Fibroblast of peridontal ligament (primary cell): ENCODE measurements at regions not wholly inside any gene's neighbourhood (a gene's known extent, or its start where the extent isn't known, plus 50 kb on each side); places are given as distances from the start of the nearest gene placed in this dataset.
"Not testable (repeated sequence)": the region's sequence is repeated elsewhere in the genome, so short reads cannot be mapped to it uniquely, and the experiment has no call there.

Source experiments
- DNase-seq: peaks from one replicate; pipeline ENCODE4 v3.0.0-alpha.2; 2010; ENCODE audit errors: extremely low read depth

GRCh38 chr3:193902607-193903511, 233.1 kb upstream of the HES1 start:
- DNase-seq = no peak

- no peak for DNase-seq
Measured at GRCh38 chr3:193903512-193903817, 232.5 kb upstream of the HES1 start.

DNA sequence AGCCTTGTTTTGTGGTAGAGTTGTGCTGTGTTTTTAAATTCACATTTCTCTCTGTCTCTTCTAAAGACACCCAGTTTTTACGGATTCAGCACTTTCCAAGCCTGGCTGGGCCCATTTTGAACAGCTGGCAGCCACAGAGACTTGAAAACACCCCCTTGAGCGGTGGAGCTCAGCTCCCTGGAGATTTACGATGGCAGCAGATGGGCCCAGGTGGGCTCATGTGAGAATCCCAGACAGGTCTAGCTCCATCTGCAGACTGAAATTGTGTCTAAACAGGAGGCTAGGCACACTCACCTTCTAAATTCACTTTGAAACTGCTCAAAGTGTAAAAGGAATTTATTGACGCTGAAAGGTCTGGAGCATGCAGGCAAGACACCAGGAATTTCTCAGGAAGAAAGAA, 232.0 kb upstream of the HES1 start:
- DNase-seq = no peak

DNA sequence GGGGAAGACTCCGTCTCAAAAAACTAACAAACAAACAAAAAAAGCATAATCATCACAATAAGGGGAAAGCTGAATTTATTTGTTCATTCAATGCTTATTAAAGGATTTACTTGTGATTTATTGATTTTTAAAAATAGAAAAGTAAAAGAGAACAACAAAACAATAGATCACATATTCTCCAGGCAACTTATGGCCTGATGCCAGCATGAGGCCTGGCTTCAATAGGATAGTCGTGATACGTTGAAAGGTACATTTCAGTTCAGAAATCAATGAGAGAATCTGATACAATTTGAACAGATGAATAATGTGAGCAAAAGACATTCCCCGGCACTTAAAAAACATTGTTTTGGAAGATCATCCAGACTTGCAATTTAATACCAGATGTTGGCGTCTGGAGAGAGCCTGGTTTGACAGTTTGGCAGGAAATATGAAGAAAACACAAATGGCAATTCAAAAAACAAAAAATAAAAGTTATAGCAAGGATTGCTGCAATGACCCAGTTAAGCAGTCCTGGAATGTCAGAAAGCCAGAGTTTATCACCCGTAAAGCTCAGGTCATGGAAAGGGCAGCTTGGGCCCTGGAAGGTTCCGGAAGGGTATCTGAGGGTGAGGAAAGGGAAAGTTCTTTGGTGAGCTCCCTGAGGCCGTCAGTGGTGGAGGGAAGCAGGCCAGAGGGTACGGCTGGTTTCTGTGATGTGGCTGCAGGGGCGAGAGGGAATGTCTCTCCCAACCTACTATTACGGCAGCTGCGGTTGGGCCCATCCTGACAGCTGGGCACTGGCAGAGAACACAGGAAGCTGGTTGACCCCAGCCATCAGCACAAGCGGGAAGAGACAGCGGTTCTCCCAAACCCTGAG, 230.2 kb upstream of the HES1 start:
- DNase-seq = peak; percentile 24

- DNase-seq = no peak
Measured at GRCh38 chr3:193906849-193907410, 229.0 kb upstream of the HES1 start.

DNA sequence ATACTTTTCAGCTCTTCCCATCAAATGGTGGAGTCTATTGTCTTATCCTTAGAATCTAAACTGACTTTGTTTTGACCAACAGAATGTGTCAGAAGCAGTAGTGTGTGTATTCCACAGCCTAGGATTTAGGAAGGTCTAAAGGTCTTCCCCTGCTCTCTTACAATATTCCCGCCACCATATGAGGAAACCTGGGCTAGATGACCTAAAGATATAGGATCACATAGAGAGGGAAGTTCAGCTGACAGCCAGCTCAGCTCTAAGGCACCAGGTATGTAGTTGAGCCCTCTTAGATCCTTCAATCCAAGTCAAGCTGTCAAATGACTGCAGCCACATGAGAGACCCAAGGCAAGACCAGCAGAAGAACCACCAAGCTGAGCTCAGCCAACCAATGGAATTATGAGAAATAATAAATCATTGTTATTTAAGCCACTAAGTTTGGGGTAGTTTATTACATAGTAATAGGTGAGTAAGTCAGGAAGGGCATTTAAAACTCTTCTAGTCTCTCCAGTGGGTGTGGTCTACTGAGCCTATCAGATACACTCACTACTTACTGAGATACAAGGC, 227.7 kb upstream of the HES1 start:
- no peak for DNase-seq

DNA sequence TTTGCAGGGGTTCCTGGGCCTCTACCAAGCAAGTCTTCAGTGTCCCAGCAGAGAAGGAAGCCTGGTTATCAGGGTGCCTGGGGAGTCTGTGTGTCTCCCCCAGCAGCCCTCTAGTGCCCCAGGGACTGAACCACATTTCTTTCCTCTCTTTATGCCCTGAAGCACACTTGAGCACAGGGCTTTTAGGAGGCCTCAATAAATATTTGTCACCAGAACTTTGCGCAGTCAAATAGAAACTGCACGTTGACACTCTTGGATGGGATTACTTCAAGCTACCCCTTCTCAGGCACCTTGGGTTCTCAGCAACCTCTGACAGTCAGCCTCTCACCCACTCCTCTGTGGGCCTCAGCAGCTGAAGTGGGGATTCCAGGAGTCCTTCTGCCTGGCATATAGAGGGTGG, 226.6 kb upstream of the HES1 start:
- DNase-seq = no peak

GRCh38 chr3:193910310-193910709, 225.6 kb upstream of the HES1 start:
- no peak for DNase-seq

GRCh38 chr3:193910886-193911738, 224.8 kb upstream of the HES1 start:
- no peak for DNase-seq

- no peak for DNase-seq
Measured at GRCh38 chr3:193911784-193912340, 224.1 kb upstream of the HES1 start.

DNA sequence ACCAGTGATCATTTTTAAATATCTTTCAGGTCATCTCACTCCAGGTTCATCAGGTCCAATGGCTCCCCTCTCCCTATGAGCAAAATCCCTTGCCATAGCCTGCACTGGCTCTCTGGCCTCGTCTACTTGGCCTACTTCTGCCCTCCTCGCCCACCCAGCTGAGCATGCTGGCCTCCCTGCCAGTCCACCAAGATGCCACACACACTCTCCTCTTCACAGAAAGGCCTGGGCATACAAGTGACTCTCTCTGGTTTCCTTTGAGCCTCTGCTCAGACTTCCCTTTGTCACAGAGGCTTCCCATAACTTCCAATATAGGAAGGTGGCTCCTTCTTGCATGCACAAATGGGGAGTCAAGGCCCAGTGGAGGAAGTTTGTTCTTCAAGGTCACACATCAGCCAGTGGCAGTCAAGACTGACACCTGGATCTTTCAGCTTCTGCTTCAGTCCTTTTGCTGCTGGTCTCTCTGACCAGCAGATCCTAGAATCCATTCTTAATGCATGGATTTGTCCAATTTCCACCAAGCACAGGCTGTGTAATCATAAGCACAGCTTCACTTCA, 223.2 kb upstream of the HES1 start:
- no peak for DNase-seq

DNA sequence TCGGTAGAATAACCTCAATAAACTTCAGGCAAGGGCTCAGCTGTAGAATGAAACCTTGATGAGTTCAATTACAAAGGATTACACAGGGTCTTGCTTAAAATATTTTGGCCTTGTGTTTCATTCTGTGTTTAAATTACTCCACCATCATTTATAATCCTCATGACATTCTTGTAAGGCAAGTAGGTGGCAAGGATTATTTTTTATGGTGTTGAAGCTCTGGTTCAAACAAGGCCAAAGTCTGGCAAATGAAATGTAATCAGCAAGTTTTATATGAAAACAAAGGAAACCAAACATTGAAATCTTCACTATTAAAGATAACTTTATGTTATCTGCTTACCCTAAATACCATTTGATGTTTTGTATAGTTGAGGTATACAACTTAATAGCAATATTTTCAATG, 221.3 kb upstream of the HES1 start:
- no peak for DNase-seq

DNA sequence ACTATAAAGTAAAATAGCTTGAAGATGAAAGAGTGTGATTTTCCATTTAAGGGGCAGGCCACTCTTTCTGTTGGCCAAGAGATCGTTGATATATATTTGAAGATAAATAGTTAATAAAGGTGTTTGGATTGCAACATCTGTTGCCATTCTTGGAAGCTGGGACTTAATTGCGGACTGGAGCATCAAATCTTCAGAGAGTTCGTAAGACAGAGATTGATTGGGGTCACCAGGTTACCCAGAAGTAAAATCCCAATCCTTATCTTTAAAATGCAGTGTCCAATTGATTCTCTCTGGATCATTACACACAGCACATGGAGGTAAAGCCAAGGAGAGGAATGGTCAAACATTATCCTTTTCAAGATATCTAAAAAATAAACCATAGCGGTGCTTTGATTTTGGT, 220.8 kb upstream of the HES1 start:
- DNase-seq = no peak

DNA sequence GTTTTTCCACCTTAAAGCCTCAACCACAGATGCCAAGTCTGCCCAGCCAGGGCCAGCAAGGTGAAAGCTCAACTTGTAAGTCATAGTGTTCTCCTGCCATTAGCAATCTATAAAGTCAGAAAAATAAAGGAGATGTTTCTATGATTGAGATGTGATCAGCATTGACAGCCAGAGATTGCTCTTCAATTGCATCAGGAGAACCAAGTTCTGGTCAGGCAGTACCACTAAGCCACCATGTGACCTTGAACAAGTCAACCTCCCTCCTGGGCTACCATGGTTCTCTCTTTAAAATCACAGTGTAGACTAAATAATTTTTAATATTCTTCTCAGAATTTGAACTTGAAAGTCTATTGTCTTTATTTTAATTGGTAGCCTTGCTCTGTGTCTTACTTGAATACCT, 220.3 kb upstream of the HES1 start:
- no peak for DNase-seq

DNA sequence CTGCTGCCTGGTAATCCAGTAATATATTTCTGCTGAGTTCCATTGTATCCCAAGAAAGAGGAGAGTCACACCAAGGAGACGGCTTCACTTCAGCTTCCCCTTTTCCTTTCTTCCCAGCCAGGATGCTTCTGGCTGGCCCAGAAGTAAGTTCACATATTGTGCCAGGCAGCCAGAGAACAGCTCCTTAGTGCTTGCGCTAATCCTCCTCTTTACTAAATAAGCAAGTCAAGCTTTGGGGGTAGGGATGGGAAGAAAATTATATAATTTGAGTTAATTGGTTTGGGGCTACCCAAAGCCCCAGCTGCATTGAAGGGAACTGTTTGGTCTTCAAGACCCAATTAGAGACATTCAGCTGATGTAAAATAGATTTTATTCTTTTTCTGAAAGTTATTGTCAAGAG, 218.8 kb upstream of the HES1 start:
- no peak for DNase-seq

DNA sequence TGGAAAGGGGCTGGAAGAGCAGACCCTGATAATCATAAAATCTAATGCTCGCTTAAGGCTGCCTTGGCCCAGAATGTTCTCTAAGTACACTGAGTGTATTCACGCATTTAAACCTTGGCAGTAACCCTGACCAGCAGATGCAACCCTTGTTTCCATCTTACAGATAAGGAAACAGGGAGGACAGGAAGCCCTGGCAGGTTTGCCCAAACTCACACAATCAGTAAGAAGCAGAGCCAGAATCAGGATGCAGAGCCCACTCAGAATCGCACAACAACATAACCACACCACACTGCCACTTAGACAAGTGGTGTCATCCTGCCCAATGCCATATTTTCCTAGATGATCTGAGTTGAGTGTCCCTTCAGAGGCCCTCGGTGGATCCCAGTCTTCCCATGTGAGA, 214.5 kb upstream of the HES1 start:
- DNase-seq = no peak

DNA sequence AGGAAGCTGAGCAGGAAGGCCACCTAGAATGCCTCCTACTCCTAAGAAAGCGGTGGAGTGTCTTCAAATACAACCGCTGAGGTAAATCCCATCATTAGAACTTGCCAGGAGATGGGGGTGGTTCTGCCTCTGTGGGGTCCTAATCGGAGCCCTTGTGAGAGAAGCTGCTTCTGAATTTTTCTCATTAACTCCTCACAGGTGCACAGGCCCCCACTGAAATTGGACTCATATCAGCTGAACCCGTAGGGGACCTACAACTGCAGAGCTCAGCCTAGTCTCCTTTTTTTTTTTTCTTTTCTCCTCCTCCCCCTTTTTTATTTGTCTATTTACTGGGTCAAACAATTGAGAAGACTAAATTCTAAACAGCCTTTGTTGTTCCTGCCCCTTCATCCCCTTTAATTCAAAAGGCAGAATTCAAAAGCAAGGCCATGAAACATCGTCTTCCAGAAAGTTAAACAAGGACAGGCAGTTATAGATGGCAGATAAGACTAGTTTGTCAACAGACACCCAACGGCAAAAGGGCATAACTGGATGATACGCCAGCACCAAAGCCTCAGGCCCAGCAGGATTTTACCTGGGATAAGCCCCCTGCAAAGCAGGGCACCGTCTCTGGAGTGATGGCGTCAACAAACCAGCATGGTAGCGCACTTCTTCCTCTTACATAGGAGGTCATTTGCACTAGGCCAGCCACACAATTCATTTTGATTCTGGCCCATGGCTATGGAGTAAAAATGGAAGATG, 213.7 kb upstream of the HES1 start:
- no peak for DNase-seq

DNA sequence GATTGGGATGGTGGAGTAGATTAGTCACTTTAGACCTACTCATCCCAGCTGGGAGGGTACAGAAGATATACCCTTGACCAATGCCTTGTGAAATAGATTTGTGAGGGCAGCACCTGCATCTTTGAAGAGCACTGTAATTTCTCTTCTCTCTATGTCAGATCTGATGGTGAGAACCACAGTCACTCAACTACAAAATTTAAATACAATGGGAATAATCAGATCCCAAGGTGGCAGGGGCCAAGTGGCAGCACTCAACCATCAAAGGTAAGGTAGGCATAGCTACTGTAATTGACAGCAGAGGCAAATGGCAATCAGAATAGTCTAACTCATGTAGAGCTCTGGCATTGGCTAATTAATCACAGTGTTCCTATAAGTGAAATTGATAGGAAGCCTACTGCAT, 212.0 kb upstream of the HES1 start:
- DNase-seq = not testable (repeated sequence)

DNA sequence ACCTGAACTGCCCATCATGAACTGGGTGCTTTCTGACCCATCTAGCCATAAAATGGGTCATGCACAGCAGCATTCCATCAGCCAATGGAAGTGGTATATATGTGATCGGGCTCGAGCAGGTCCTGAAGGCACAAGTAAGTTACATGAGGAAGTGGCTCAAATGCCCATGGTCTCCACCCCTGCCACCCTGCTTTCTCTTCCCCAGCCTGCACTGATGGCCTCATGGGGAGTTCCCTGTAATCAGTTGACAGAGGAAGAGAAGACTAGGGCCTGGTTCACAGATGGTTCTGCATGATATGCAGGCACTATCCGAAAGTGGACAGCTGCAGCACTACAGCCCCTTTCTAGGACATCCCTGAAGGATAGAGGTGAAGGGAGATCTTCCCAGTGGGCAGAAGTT, 209.9 kb upstream of the HES1 start:
- DNase-seq = not testable (repeated sequence)
